Omental fat pad (tissue), 3 donors: ENCODE measurements at regions not wholly inside any gene's neighbourhood (a gene's known extent, or its start where the extent isn't known, plus 50 kb on each side); places are given as distances from the start of the nearest gene placed in this dataset.

ENCODE experiments used
- ATAC-seq: fragments of 150-250 bp; one replicate; pipeline ENCODE4 v1.9.1; 2016; ENCODE audit warnings: mild to moderate bottlenecking, moderate library complexity; ENCODE audit not compliant: low FRiP score
- DNase-seq: peaks from one replicate; pipeline ENCODE4 v3.0.0-alpha.2; 2019; ENCODE audit warnings: low spot score
- CTCF ChIP-seq, 3 donors: fragments of 450-650 bp; IDR thresholded peaks; one replicate each; pipeline ENCODE4 v1.5.1; 2016 to 2017; ENCODE audit warnings: antibody characterized with exemption in 3 of 3, mild to moderate bottlenecking in 3 of 3, moderate library complexity in 2 of 3

GRCh38 chr6:169886631-169887227 lies 135.3 kb downstream of the ERMARD start:
- DNase-seq, result no peak
- TF ChIP-seq CTCF (IDR thresholded peaks at IDR 0.05), result no peak
- no peak for ATAC-seq

GRCh38 chr6:169885831-169886230 lies 134.4 kb downstream of the ERMARD start:
- TF ChIP-seq CTCF (IDR thresholded peaks at IDR 0.05), result no peak
- ATAC-seq (no peak), DNase-seq (no peak)

- DNase-seq, result no peak
- TF ChIP-seq CTCF (IDR thresholded peaks at IDR 0.05), result no peak
- no peak for ATAC-seq
Measured at GRCh38 chr6:169885131-169885530, 133.7 kb downstream of the ERMARD start.

GRCh38 chr6:169884158-169884557 lies 132.7 kb downstream of the ERMARD start:
- no peak for ATAC-seq
- DNase-seq, result no peak
- TF ChIP-seq CTCF (IDR thresholded peaks at IDR 0.05), result no peak

GRCh38 chr6:169883316-169883715 lies 131.9 kb downstream of the ERMARD start:
- ATAC-seq, result no peak
- no peak for TF ChIP-seq CTCF (IDR thresholded peaks at IDR 0.05)

GRCh38 chr6:169881976-169882375 lies 130.6 kb downstream of the ERMARD start:
- ATAC-seq, result no peak
- DNase-seq, result no peak
- TF ChIP-seq CTCF (IDR thresholded peaks at IDR 0.05), result no peak

More at GRCh38 chr6:169883316-169883715, 131.9 kb downstream of the ERMARD start:
- DNase-seq, result no peak

GRCh38 chr6:169881398-169881797 lies 130.0 kb downstream of the ERMARD start:
- no peak for DNase-seq
- no peak for ATAC-seq
- TF ChIP-seq CTCF (IDR thresholded peaks at IDR 0.05), result no peak
